Endothelial cell of umbilical vein (primary cell): ENCODE measurements at regions not wholly inside any gene's neighbourhood (a gene's known extent, or its start where the extent isn't known, plus 50 kb on each side); places are given as distances from the start of the nearest gene placed in this dataset.
A peak's percentile ranks its signal among the peaks of the same experiment; 100 is the strongest.

Experiments used
- MYC ChIP-seq: IDR thresholded peaks from one replicate; pipeline ENCODE4 v1.6.1; 2011; ENCODE audit warnings: mild to moderate bottlenecking, low read depth, low read length
- POLR2A ChIP-seq: IDR thresholded peaks from 2 replicates; pipeline ENCODE4 v1.6.1; 2012; ENCODE audit warnings: low read depth, mild to moderate bottlenecking, control low read depth, low read length
- TF ChIP-seq, protein P1 (sequence below), 2 donors: IDR thresholded peaks; 1 replicate in 1 of 2; 2 replicates in 1 of 2; pipeline ENCODE4 v1.5.1; 2011; ENCODE audit warnings: low read length in 2 of 2, mild to moderate bottlenecking in 2 of 2, moderate library complexity in 2 of 2, control low read depth in 1 of 2, inconsistent platforms in 1 of 2, low read depth in 1 of 2; ENCODE audit not compliant: insufficient read depth in 1 of 2; ENCODE audit errors: extremely low read depth in 1 of 2
- TF ChIP-seq, protein P2 (sequence below): IDR thresholded peaks from 2 replicates; pipeline ENCODE4 v1.6.1; 2011; ENCODE audit not compliant: insufficient read depth, insufficient read length

DNA sequence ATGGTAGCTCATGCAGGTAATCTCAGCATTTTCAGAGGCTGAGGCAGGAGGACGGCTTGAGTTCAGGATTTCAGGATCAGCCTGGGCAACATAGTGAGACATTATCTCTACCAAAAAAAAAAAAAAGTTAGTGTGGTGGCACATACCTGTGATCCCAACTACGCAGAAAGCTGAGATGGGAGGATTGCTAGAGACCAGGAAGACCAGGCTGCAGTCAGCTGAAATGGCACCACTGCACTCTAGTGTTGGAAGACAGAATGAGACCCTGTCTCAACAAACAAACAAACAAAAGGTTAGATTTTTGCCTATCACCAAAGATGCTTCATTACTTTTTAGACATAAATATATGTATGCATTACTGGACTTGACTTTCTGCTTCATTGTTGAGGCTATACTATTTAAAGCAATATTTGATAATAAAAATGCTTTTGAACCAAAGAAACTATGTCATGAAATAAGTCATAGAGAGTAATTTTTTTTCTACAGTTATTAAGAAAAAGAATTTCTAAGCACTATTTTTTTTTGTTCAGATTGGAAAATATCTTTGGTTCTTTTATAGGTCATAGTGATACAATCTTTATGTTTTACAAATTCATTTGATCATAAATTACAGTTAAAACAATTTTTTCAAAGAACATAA is 1180.1 kb upstream of the ATXN8OS start:
- TF ChIP-seq, protein P1, sequence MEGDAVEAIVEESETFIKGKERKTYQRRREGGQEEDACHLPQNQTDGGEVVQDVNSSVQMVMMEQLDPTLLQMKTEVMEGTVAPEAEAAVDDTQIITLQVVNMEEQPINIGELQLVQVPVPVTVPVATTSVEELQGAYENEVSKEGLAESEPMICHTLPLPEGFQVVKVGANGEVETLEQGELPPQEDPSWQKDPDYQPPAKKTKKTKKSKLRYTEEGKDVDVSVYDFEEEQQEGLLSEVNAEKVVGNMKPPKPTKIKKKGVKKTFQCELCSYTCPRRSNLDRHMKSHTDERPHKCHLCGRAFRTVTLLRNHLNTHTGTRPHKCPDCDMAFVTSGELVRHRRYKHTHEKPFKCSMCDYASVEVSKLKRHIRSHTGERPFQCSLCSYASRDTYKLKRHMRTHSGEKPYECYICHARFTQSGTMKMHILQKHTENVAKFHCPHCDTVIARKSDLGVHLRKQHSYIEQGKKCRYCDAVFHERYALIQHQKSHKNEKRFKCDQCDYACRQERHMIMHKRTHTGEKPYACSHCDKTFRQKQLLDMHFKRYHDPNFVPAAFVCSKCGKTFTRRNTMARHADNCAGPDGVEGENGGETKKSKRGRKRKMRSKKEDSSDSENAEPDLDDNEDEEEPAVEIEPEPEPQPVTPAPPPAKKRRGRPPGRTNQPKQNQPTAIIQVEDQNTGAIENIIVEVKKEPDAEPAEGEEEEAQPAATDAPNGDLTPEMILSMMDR (IDR thresholded peaks at IDR 0.05; ENCODE audit: extremely low read depth in 1 of 2, insufficient read depth in 1 of 2, low read depth in 1 of 2, low read length in 2 of 2), result peak; percentile 15 to 23
- TF ChIP-seq POLR2A (no peak), MYC (no peak)
- TF ChIP-seq, protein P2, sequence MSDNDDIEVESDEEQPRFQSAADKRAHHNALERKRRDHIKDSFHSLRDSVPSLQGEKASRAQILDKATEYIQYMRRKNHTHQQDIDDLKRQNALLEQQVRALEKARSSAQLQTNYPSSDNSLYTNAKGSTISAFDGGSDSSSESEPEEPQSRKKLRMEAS, result no peak
